B cell (primary cell): ENCODE measurements at regions not wholly inside any gene's neighbourhood (a gene's known extent, or its start where the extent isn't known, plus 50 kb on each side); places are given as distances from the start of the nearest gene placed in this dataset.

ENCODE experiments used
- CTCF ChIP-seq: fragments of 200-600 bp; IDR thresholded peaks from one replicate; pipeline ENCODE4 v1.8.0; 2022; ENCODE audit warnings: antibody characterized with exemption, mild to moderate bottlenecking
- EZH2 ChIP-seq: IDR thresholded peaks from 2 replicates; pipeline ENCODE4 v1.6.1; 2012; ENCODE audit warnings: borderline replicate concordance, low read depth, mild to moderate bottlenecking, moderate library complexity, low read length; ENCODE audit not compliant: insufficient read depth, poor library complexity, severe bottlenecking

DNA sequence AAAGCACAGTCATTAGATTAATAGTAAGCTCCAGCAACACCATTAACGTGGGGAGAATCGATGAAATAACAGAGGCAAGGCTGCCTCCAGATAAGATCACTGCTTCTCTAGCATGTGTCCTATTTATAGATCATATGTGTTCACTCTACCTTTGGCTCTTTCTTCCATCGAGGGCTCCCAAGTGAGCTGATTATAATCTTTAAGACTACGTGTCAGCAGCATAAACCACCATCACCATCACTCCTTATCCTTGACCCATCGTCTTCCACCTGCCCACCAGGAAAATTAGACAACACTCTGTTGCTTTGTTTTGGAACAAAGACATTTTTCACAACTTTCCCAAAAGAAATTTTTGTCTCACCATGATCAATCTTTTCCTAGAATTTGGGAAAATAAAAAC, 71.2 kb upstream of the CARD11 start:
- TF ChIP-seq CTCF (no peak), EZH2 (no peak)
